Eye (tissue), 1 donor: ENCODE measurements at regions not wholly inside any gene's neighbourhood (a gene's known extent, or its start where the extent isn't known, plus 50 kb on each side); places are given as distances from the start of the nearest gene placed in this dataset.
"Not testable (repeated sequence)": the region's sequence is repeated elsewhere in the genome, so short reads cannot be mapped to it uniquely, and the experiment has no call there.

Experiments
- DNase-seq: peaks from one replicate; pipeline ENCODE4 v3.0.0-alpha.2; 2015

DNA sequence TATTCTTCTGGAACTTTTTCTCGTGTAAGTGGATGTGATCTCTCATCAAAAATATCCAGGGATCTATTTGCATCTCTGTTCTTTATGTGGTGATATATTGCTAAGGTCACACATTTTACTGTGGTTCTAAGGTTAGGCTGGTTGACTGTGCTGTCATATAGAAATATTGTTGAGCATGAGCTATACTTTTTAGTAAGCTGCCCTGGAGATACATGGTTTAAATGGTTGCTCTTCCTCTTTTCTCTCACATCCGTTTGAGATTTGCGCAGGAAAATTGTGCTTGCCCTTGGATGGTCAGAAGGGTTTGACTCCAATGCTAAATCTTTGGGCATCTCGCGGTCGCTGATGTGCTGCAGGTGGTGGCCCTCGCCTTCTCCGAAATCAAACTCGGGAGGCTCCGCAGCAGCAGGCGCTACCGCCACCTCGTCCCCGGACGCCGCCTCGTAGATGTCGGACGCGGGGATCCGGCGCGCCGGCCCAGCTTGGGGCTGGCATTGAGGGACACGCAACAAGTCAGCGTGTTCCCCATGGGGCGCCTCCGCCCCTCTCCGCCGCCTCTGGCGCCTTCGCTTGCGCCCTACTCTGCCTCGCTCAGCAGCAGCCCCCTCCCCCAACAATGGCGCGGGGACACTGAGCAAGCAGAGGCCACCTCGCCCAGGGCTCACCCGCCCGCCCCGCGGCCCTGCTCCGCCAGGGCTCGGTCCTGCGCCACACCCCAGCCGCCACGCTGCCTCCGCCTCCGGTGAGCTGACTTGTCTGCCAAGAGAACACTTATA lies 154.5 kb downstream of the MSN start:
- peak; percentile 27 for DNase-seq

DNA sequence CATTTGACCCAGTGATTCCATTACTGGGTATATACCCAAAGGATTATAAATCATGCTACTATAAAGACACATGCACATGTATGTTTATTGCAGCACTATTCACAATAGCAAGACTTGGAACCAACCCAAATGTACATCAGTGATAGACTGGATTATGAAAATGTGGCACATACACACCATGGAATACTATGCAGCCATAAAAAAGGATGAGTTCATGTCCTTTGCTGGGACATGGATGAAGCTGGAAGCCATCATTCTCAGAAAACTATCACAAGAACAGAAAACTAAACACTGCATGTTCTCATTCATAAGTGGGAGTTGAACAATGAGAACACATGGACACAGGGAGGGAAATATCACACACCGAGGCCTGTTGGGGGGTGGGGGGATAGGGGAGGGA lies 152.5 kb downstream of the MSN start:
- DNase-seq = not testable (repeated sequence)

DNA sequence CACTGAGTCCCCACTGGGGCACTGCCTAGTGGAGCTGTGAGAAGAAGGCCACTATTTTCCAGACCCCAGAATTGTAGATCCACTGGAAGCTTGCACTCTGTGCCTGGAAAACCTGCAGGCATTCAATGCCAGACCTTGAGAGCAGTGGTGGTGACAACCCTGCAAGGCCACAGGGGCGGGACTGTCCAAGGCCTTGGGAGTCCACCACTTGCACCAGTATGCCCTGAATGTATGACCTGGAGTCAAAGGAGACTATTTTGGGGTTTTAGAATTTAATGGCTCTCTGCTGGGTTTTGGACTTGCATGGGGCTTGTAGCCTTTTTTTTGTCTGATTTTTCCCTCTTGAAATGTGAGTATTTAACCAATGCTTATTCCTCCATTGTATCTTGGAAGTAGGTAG lies 145.8 kb downstream of the MSN start:
- DNase-seq = no peak

DNA sequence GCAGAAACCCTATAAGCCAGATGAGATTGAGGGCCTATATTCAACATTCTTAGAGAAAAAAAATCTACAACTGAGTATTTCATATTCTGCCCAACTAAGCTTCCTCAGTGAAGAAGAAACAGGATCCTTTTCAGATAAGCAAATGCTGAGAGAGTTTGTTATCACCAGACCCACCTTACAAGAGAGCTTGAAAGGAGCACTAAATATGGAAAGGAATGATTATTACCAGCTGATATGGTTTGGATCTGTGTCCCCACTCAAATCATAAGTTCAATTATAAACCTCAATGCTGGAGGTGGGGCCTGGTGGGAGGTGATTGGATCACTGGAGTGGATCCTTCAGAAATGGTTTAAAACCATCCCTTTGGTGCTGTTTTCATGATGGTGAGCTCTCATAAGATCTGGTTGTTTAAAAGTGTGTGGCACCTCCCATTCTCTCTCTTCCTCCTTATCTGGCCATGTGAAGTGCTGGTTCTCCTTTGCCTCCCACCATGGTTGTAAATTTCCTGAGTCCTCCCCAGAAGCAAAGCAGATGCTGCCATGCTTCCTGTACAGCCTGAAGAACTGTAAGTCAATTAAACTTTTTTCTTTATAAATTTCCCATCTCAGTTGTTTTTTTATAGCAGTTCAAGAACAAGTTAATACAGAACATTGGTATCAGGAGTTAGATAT lies 144.2 kb downstream of the MSN start:
- DNase-seq = no peak
